Esophagus squamous epithelium (tissue), 5 donors: ENCODE measurements at regions not wholly inside any gene's neighbourhood (a gene's known extent, or its start where the extent isn't known, plus 50 kb on each side); places are given as distances from the start of the nearest gene placed in this dataset.

Source experiments
- DNase-seq: peaks from one replicate; lab custom pipeline; 2025; lab: John Stamatoyannopoulos, UW
- H3K27ac ChIP-seq, 4 donors: fragments of 200-600 bp; sonication (generic); one replicate each; pipeline ENCODE4 v1.5.1; 2016 to 2019; ENCODE audit warnings: mild to moderate bottlenecking in 1 of 4
- H3K27me3 ChIP-seq, 4 donors: fragments of 200-600 bp; sonication (generic); 1 replicate in 3 of 4; 2 replicates in 1 of 4; pipeline versions ENCODE4 v1.5.1 to v1.6.0; 2017 to 2021; ENCODE audit warnings: antibody characterized with exemption in 1 of 4
- H3K36me3 ChIP-seq, 3 donors: fragments of 200-600 bp; sonication (generic); one replicate each; pipeline ENCODE4 v1.5.1; 2016 to 2019
- H3K4me1 ChIP-seq, 3 donors: fragments of 200-600 bp; sonication (generic); one replicate each; pipeline ENCODE4 v1.5.1; 2017 to 2019
- H3K4me3 ChIP-seq, 4 donors: fragments of 200-600 bp; sonication (generic); 1 replicate in 3 of 4; 2 replicates in 1 of 4; pipeline ENCODE4 v1.5.1; 2016 to 2019; ENCODE audit warnings: mild to moderate bottlenecking in 2 of 4, moderate library complexity in 1 of 4
- H3K9me3 ChIP-seq, 3 donors: fragments of 200-600 bp; sonication (generic); one replicate each; pipeline ENCODE4 v1.5.1; 2016 to 2019
- POLR2A ChIP-seq, 4 donors: fragments of 450-650 bp; IDR thresholded peaks; one replicate each; pipeline ENCODE4 v1.6.1; 2017; ENCODE audit warnings: antibody characterized with exemption in 4 of 4, mild to moderate bottlenecking in 4 of 4, moderate library complexity in 3 of 4
- WGBS, 2 donors: methylation state at CpG; one replicate each; pipeline ENCODE4 v1.1.5; 2018; 5-methylcytosine and 5-hydroxymethylcytosine counted together
- intact Hi-C: fragments of 100-400 bp; cut with DNase I; formaldehyde crosslinking; loops from one replicate; pipeline ENCODE4 v1.15.0; 2022
- TF ChIP-seq, protein P1 (sequence below), 6 experiments: fragments of 450-650 bp in 4 of 6; fragments of 200-600 bp in 2 of 6; sonication (generic) in 2 of 6; IDR thresholded peaks; one replicate each; pipeline ENCODE4 v1.5.1; 2016 to 2019; ENCODE audit warnings: antibody characterized with exemption in 6 of 6, mild to moderate bottlenecking in 4 of 6, moderate library complexity in 4 of 6
- donor health status: DM: yes; HTN: yes; CAD: no.

DNA sequence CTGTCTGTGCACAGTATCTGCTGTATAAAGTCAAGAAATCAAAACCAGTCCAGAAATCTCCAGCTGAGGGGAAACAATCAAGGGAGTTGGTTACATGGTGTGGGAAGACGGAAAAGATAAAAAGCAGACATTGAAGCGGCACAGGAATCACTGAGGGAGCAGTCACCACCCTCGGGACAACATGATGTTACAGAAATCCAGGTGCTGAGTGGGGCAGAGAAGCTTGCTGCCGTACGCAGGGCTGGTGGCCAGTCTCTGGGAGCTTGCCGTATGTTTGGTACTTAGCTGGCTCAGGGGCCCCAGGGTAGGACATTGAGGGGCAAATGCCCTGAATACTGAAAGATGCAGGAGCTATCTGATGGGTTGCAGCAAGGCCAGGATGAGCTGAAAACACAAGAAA is 237.9 kb downstream of the EDEM1 start:
- Histone ChIP-seq H3K36me3 (no peaks in the 10 kb centered on the region), H3K4me3 (no peak overlapping the region), H3K27me3 (no peaks in the 10 kb centered on the region), H3K9me3 (no peaks in the 10 kb centered on the region), H3K4me1 (no peaks in the 10 kb centered on the region), H3K27ac (no peak overlapping the region)
- intact Hi-C loops = no loop called here
- 85 to 94% methylated on average over 6 of the region's 6 CpGs for WGBS, 2 donors
- TF ChIP-seq, protein P1, sequence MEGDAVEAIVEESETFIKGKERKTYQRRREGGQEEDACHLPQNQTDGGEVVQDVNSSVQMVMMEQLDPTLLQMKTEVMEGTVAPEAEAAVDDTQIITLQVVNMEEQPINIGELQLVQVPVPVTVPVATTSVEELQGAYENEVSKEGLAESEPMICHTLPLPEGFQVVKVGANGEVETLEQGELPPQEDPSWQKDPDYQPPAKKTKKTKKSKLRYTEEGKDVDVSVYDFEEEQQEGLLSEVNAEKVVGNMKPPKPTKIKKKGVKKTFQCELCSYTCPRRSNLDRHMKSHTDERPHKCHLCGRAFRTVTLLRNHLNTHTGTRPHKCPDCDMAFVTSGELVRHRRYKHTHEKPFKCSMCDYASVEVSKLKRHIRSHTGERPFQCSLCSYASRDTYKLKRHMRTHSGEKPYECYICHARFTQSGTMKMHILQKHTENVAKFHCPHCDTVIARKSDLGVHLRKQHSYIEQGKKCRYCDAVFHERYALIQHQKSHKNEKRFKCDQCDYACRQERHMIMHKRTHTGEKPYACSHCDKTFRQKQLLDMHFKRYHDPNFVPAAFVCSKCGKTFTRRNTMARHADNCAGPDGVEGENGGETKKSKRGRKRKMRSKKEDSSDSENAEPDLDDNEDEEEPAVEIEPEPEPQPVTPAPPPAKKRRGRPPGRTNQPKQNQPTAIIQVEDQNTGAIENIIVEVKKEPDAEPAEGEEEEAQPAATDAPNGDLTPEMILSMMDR (IDR thresholded peaks at IDR 0.05) = no peak
- TF ChIP-seq POLR2A (IDR thresholded peaks at IDR 0.05) = no peak
- DNase-seq = no peak

DNA sequence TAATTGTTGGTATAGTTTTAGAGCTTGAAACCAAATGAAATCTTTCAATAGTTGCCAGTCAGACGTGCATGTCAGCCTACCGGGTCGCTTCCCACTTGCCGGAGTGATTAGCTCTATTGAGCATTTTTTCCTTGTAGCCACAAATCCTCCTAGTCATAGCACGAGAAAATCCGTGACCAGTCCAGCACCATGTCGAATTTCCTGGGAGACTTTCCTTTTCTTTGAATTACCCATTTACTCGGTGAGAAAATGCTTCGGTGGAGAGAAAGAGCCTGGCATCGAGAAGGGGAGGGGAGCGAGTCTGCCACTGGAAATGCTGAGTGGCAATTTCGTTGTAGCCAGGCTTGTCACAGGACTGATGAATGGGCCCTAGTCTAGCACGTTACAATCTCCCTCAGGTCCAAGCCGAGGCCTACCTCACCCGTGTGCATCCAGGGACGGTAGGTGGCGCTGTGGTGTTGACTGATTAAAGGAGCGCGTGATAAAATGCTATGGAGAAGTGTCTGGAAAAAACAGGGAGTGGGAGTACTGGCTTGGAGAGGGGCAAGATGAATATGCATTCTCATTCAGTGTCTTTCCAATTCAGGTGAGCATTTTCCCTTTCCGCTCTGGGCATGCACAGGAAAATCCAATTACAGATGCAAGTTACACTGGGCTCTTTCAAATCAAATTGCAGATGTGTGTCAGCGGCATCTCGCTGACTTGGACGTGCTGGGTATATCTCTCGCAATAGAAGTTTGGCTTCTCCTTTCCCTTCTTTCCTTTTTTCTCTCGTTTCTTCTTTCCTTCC is 238.8 kb downstream of the EDEM1 start:
- intact Hi-C loops = no loop called here
- 41 to 48% methylated on average over 24 to 25 of the region's 25 CpGs for WGBS, 2 donors
- H3K4me1 ChIP-seq = no peaks in the 10 kb centered on the region
- H3K9me3 ChIP-seq = no peaks in the 10 kb centered on the region
- H3K27me3 ChIP-seq = no peaks in the 10 kb centered on the region
- no peaks in the 10 kb centered on the region for H3K36me3 ChIP-seq
- H3K4me3 ChIP-seq = no peak overlapping the region
- no peak overlapping the region for H3K27ac ChIP-seq
- no peak for DNase-seq
- TF ChIP-seq POLR2A (IDR thresholded peaks at IDR 0.05) = no peak
- TF ChIP-seq, protein P1 (IDR thresholded peaks at IDR 0.05) = peak; percentile 20 to 80 (median 64)

DNA sequence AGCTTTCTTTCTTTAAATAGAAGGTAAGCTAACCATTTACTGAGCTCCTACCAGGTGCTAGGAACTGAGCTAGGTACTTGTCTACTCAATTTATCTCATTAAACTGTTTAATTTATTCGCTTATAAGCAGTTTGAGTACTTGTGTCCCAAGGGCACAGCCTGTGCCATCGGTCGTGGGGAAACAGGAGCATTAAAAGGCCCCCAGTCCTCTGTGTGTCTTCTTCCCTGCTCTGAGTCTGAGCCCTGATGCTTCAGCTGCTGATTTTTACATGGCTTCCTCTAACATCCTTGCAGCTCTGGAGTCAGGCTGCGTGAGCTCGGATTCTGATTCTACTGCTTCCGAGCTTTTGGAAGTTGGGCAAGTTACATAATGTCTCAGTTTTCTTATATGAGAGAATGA is 239.5 kb downstream of the EDEM1 start:
- no peaks in the 10 kb centered on the region for H3K36me3 ChIP-seq
- TF ChIP-seq, protein P1 (IDR thresholded peaks at IDR 0.05) = no peak
- TF ChIP-seq POLR2A (IDR thresholded peaks at IDR 0.05) = no peak
- 87 to 88% methylated on average over 6 of the region's 6 CpGs for WGBS, 2 donors
- no peaks in the 10 kb centered on the region for H3K9me3 ChIP-seq
- no peak overlapping the region for H3K4me3 ChIP-seq
- H3K27me3 ChIP-seq = no peaks in the 10 kb centered on the region
- H3K4me1 ChIP-seq = no peaks in the 10 kb centered on the region
- DNase-seq = no peak
- intact Hi-C loops = no loop called here
- no peak overlapping the region for H3K27ac ChIP-seq

DNA sequence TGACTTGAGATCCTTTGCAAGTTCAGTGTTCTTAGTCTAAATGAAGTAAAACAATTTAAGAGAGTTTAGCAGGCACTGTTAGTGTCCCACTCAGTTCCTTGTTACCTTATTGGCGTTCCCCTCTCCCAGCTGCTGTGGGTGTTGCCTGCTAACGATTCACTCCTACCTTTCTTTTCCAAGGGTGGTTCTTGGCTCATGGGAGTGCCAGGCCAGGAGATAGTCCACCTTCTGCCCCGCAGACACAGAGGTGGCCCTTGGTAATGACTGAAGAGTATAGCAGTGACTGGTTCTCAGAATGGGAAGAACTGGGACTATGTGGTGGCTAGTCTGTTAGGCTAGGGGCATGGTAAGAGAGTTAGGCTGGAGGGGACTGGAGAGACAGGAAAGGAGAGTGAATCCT is 240.4 kb downstream of the EDEM1 start:
- H3K4me3 ChIP-seq = no peak overlapping the region
- no peak for TF ChIP-seq POLR2A (IDR thresholded peaks at IDR 0.05)
- TF ChIP-seq, protein P1 (IDR thresholded peaks at IDR 0.05) = no peak
- no peak overlapping the region for H3K27ac ChIP-seq
- no peaks in the 10 kb centered on the region for H3K36me3 ChIP-seq
- no peaks in the 10 kb centered on the region for H3K27me3 ChIP-seq
- no peak for DNase-seq
- intact Hi-C loops = no loop called here
- WGBS, 2 donors = 63 to 79% methylated on average over 2 to 3 of the region's 3 CpGs
- H3K9me3 ChIP-seq = no peaks in the 10 kb centered on the region
- H3K4me1 ChIP-seq = no peaks in the 10 kb centered on the region

DNA sequence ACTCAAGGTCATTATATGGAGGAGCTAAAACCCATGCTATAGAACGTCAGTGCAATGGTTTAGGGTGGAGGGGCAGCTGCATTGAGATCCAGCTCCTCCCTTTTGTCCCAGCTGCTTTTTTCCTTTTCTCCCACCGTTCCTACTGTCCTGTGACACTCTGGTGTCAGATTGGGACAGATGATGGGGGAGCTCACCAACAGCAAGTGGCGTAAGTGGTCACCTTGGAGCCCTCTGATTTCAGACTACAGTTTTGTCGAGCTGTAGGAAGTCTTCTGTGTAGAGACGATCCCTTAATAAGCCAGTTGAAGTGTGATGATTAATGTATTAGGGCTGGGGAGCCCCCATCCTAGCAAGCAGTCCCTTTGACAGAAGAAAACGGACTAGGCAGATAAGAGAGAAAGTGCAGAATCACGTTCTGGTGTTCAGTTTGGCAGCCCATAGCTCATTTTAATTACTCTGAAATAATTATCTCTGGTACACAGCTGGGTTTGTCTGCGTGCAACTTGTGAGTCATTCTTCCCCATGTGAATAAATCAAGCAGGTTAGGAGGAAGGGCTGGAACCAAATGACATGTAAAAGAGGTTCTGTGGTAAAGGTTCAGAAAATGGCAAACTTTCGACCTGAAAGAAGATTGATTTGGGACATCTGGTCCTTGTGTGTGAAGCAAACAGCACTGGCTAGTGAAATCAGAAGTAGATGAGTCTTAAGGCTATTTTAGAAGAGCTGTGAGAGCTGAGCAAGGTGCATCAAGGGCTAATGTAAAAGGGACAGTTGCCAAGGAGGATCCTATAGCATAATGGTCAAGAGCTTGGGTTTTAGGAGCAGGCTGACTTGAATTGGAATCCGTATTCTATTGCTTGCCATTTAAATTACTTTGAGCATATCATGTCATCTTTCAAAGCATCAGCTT is 241.4 kb downstream of the EDEM1 start:
- intact Hi-C loops = no loop called here

More for the DNA sequence above, 241.4 kb downstream of the EDEM1 start:
- Histone ChIP-seq H3K36me3 (no peaks in the 10 kb centered on the region), H3K4me1 (no peaks in the 10 kb centered on the region), H3K4me3 (no peak overlapping the region), H3K9me3 (no peaks in the 10 kb centered on the region), H3K27me3 (no peaks in the 10 kb centered on the region), H3K27ac (no peak overlapping the region)
- DNase-seq = no peak
- TF ChIP-seq, protein P1 (IDR thresholded peaks at IDR 0.05) = no peak
- no peak for TF ChIP-seq POLR2A (IDR thresholded peaks at IDR 0.05)
- WGBS, 2 donors = 25 to 28% methylated on average over 9 to 10 of the region's 10 CpGs
